ENCODE measurements at regions not wholly inside any gene's neighbourhood (a gene's known extent, or its start where the extent isn't known, plus 50 kb on each side); places are given as distances from the start of the nearest gene placed in this dataset.

DNA sequence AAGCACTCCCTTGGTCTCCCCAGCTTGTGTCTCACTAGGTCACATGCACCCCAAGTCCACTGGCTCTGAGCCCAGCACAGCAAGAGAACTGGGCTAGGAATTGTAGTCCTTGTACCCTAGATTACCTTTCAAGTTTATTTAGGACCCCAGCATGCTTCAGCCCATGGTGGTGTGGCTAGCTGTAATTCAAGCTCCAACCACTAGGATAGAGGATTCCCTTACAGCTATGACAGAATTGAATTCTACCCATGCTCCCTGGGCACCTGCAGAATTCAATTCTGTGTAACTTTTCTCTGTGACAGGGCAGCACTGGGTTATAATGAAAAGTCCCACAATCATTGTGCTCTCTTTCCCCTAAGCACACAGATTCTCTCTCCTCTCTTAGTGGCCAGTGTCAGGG lies 253.8 kb upstream of the DMD start:
- DNase-seq (ENCODE audit: low read depth): no peak

DNA sequence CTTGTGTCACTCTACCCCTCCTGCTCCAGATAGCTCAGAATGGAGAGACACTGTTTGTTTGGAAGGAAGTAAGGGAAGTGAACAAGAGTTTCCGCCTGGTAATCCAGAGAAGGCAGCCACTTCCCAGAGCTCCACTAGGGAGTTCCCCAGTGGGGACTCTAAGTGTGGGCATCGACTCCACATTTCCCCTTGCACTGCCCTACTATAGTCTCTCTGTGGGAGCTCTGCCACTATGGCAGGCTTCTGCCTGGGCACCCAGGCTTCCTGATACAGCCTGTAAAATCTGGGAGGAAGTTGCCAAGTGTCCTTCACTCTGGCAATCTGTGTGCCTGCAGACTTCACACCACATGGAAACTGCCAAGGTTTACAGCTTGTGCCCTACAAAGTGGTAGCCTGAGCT lies 245.8 kb upstream of the DMD start:
- DNase-seq (ENCODE audit: low read depth): no peak

DNA sequence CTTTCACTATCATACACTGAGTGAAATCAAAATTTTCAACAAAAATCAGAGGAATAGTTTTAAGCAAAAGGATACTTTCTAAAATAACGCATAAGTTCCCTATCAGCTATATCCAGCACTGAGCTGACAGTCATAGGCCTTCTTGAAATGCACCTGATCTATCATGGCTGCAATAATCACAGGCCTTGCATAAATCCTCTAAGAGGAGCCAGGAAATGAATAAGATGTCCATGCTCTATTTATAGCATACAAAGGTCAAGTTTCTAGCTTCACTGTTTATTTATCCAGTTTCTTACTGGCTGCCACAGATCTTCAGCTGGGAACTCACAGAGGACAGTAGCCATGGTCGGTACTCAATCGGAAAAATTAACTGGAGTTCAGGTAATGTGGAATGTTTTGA lies 235.9 kb upstream of the DMD start:
- DNase-seq (ENCODE audit: low read depth): no peak

DNA sequence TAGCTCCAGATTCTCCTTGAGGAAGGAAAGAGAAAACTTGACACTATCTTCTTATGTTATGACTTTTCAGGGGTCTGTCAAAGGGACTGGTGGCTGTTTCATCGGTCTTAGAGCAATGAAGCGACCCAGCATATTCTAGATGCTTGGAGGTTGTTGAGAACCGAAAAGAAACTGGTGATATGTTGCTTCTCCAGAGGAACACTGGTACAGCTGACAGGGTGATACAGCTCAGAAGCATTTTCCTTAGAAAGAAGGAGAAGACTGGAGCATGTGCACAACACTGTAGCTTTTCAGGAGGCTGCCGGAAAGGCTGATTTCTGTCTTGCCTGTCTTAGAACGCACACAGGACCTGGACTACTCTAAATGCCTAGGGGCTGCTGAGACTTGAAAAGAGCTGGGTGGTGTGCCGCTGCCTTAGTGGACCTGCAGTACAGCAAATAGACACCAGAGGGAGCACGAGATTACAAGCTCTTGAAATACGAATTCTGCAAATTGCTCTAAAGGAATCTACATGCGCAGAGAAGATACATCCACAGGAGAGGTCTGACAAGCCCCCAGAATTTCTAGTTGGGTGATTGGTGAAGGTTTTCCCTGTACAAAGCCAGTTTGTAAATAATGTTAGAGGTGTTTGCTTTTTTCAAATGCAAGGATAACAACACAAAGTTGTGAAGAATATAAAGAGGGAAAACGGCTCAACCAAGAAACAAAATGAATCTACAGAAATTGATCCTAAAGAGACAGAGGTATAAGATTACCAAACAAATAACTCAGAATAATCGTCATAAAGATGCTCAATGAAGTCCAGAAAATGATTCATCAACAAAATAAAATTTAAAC lies 223.1 kb upstream of the DMD start:
- DNase-seq (ENCODE audit: low read depth): peak; percentile 25

DNA sequence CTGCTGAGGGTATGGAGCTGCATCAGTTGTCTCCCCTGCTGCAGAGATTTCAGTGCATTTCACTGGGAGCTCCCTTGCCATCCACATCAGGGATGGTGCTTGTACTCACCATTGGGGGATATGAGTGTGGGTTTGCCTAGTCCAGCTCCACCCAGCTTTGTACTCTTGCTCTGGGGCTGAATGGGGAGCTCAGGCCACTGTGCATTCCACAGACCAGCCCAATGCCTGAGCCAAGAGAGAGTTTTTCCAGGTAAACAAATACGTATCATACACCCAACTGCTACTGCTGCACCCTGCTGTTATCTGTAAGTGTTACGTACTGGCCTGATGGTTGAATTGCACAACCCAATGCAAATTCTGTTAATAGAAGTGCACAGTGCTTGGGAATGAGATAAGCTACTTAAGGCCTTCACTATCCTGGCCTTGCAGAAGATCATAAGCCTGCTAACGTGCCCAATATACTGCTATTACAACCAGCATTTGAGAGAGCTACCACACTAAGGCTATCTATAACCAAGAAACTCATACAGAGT lies 205.0 kb upstream of the DMD start:
- DNase-seq (ENCODE audit: low read depth): no peak

DNA sequence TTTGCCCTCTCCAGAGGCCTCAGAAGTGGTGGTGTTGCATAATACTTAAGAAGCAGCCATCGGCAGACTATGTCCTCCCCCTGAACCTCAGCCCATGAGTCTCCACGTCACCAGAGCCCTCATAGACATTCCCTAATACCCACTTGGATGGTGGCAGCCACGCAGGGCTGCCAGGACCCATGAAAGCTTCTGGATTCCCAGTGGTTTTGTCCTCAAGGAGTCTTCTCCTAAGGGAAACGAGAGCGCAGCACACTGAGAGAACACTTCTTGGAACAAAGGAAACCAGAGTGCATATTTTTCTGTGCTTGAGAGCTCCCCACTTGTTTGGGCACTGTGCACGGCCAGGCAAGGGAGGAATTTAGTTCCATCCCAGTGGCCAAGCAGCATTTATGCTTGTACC lies 204.1 kb upstream of the DMD start:
- DNase-seq (ENCODE audit: low read depth): no peak

DNA sequence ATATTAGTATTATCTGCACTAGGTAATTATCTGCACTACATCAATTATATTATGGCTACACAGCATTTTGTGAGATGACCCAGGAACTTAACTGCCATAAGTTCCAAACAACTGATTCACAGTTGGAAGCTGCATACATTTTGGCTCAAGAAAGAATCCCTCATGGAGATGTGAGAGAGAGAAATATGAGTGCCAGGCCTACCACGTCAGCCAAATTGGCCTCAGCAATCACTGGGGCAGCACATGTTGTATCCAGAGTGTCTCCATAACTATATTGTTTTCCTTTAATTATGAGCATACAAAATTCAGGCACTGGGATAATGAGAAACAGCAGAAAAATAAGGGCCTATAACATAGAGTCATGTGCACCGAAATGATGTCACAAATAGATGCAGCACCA lies 174.2 kb upstream of the DMD start:
- no peak for DNase-seq (ENCODE audit: low read depth)

DNA sequence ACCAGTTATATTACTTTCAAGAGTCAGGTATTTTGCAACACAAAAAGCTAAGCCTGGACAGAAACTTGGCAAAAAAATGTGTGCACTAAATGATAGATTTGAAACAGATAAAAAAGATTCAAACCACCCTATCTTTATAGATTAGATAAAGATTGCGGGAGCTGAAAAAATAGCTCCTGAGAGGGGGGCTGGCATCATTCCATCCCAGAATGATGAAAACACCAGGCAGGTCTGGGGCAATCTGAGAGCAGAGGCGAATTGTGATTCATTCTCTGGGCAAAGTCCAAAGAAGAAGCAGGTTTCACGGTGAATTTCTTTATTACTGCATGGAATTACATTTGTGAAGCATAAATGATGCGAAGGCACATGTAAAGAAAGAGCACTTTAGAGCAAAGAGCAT lies 168.5 kb upstream of the DMD start:
- no peak for DNase-seq (ENCODE audit: low read depth)

DNA sequence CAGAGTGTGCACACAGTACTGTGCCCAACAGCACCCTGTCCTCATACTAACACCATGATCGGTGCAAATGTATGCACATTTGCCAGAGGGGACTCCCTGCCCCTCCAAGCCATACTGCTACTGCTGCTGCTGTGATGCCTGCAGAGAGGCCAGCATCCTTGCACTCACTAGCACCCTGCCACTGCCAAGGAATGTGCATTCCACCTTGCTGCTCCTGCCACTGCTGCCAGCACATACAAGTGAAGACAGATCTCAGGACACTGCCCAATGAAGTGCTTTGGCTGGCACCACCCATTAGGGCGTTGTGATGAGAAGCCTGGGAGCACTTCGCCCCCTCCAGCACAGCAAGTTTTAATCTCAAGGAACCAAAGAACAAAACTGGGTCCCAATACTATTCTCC lies 146.3 kb upstream of the DMD start:
- no peak for DNase-seq (ENCODE audit: low read depth)

DNA sequence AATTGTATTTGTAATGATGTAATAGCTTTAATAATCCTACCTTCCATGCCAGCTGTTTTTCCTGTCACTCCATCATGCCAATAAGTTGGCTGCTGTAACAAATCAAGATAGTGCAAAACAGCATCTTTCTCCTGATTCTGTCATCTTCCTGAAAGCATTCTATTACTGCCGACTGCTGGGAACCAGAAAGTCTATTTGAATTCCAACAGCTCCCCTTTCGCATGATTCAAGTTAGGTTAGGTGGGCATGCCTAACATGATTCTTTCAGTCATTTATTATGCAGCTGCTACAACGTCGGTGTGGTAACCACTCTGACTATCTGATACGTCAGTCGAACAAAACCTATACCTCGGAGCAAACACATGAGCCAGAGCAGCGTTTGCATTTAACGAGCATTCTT lies 127.9 kb upstream of the DMD start:
- no peak for DNase-seq (ENCODE audit: low read depth)

DNA sequence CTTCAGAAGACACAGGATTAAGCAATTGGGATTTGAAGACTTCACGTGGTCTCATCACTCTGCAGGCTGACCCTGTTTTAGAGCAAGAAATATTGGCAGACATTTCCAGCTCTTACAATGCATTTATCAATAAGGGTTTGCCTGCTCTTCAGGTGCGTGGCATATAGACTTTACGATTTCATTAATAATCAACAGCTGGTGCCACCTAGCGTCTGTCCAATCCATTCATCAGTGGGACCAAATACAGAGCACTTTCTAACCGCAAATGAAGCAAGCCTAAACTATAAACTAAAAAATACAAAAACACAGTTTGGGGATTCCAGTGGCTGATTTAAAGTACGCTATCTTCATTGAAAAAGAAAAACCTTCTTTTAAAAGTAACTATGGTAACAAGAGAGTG lies 125.4 kb upstream of the DMD start:
- no peak for DNase-seq (ENCODE audit: low read depth)

DNA sequence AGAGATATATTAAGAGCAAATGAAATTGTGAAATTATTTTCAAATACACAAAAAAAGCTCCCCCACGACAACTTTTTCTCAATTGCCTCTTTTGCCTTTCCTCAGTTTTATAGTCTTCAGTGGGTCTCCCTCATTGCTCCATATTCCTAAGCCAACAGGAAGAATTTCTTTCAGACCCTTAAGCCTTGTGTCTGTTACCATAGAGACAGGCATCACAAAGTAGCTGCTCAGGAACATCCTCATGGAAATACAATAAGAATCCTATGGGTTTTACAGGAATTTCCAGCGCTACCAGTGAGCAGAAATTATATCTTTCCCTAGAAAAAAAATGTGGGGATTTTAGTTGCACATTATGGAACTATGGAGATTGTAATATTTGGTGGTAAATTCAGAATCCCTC lies 121.9 kb upstream of the DMD start:
- no peak for DNase-seq (ENCODE audit: low read depth)

DNA sequence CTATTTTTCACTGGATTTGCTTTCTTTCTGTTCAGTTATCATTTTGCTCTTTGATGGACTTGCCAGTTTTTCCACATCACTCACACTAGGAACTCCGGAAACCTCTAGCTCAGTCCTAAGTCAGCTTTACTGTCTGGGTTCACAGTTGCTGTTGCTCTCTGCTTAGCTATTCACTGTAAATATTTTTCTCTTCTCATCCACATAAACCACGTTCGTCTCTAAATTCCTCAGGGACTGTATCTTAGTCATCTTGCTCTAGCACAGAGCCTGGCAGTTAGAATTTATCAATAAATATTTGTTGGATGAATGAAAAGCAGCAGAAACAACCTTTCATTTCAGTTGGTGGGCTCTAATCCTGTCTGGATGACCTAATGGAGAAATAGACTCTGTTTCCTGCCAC lies 119.4 kb upstream of the DMD start:
- DNase-seq (ENCODE audit: low read depth): no peak

DNA sequence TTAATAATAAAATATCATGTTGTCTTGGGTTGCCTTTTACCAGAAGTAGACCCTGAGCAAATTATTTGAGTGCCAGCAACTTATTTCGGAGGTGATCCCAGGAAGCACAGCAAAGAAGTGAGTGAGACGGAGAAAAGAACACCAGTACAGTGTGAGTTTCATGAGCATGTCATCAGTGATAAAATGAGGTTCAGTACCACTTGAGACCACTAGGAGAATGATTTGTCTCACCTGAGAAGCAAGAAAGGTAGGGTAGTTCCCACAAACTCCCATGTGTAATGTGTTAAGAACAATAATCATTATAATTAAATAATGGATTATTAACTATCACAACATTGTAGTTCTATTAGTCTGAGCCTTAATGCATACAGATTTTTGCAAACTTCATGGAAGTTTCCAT lies 112.8 kb upstream of the DMD start:
- no peak for DNase-seq (ENCODE audit: low read depth)

DNA sequence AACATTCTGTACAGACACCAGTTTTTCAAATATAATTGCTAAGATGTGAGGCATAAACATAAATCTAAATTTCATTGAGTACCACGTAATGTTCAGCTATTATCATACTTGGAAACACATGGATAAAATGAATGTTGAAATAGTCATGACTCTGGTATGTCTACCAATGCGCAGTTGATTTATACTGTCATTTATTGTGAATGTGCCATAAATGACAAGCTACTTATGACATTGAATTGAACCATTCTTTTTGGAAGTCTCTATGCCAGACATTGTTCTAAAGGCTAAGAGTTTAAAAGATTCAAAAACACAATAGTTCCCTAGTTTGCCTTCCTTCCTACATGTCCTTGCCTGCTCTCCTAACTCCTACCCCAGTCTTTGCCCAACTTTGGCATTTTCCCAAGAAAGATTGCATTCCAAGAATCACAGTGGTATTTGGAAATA lies 96.6 kb upstream of the DMD start:
- no peak for DNase-seq (ENCODE audit: low read depth)

DNA sequence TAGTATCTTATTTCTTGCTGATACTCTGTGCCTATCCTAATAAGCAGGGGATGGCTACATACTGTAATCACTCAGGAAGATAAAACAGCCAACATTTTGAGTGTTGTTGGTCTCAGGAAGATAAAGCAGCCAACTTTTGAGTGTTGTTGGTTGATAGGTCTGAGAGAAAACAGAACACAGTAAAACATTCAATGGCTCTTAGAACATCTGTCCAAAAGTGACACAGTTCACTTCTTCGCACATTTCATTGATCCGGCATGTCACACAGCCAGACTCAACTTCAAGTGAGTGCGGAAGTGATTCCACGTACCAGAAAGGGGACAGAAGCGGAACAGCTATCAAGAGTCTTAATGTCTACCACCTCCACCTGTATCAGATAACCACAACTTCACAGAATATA lies 87.3 kb upstream of the DMD start:
- no peak for DNase-seq (ENCODE audit: low read depth)

DNA sequence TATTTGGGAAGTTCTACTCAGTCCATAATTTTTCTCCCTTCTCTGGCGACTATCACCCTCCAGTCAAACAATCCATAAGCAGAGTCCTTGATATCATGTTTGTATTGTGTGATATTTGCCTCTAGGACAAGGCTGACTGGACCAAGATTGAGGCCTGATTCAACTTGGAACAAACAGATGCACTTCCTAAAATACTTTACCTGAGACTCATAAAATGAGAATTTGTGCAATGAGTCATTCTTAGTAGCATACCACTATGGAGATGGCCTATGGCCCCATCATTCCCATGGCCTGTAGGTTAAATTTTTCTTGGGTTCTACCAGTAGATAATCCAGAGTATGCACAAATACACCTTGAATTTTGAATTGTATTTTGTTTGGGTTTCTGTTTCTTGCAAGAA lies 74.2 kb upstream of the DMD start:
- no peak for DNase-seq (ENCODE audit: low read depth)

DNA sequence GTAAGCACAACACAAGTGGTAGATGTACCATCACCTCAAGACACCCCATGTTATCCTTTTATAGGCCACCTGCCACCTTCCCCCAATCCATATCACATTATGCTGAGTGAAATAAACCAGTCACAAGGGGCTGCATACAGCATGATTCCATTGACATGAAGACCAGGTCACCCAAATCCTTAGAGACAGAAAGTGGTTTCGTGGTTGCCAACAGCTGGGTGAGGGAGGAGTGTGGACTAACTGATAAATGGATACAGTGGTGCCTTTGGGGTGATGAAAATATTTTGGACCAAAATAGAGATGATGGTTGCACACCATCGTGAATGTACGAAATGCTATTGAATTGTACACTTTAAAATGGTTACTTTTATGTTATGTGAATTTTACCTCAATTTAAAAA lies 65.7 kb upstream of the DMD start:
- DNase-seq (ENCODE audit: low read depth): no peak

DNA sequence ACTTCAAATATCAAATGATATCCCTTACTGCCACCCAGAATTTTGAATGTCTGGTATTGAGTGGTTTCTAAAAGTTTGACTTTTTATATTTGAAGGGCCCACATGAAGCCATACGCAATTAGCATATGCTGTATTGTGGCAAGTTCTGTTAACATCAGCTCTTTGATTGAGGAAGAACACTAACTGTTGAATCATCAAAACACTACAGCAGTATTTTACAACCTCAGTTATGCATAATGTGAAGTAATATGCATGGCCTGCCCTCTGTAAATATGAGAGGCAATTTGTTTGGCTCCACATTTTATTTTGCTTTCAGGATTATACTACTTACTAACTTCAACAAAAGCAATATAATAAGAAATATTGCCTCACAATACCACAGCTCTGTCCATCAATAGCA lies 62.2 kb upstream of the DMD start:
- no peak for DNase-seq (ENCODE audit: low read depth)

DNA sequence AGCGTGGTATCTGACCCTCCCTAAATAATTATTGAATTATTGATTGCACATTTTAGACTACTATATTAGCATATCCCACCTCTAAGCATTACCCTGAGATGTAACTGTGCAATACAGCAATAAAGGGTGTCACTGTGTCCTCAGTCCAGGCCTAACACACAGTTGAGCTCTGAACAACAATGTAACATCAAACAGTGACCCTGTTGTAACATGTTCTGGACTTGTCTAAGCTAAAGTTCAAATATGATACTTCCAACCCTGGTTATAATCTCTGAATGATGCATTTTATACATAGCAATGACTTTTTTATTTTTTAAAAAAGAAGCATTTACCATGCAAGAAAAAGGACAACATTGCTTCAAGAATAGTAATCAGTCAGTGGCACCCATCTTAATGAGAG lies 61.6 kb upstream of the DMD start:
- no peak for DNase-seq (ENCODE audit: low read depth)

Measured in forelimb muscle (tissue), 1 donor.